GM23338 (cell line): ENCODE measurements at regions not wholly inside any gene's neighbourhood (a gene's known extent, or its start where the extent isn't known, plus 50 kb on each side); places are given as distances from the start of the nearest gene placed in this dataset.

Experiments
- CREB1 ChIP-seq: fragments of 250-450 bp; sonication (Bioruptor Pico); IDR thresholded peaks from 2 replicates; pipeline ENCODE4 v1.5.0; 2020; ENCODE audit warnings: low read depth, mild to moderate bottlenecking, moderate library complexity
- EZH2phosphoT487 ChIP-seq: fragments of 200-600 bp; sonication (generic); IDR thresholded peaks from one replicate; pipeline ENCODE4 v1.8.1; 2018; ENCODE audit warnings: antibody characterized with exemption; ENCODE audit not compliant: unreplicated experiment
- JUNB ChIP-seq: IDR thresholded peaks from one replicate; pipeline ENCODE4 v1.6.1; 2016; ENCODE audit warnings: antibody characterized with exemption; ENCODE audit not compliant: unreplicated experiment
- NANOG ChIP-seq: IDR thresholded peaks from 2 replicates; pipeline ENCODE4 v1.6.1; 2016; ENCODE audit warnings: antibody characterized with exemption, borderline replicate concordance
- REST ChIP-seq: IDR thresholded peaks from one replicate; pipeline ENCODE4 v1.6.1; 2018; ENCODE audit warnings: antibody characterized with exemption; ENCODE audit not compliant: unreplicated experiment
- ZNF114 ChIP-seq: fragments of 250-450 bp; sonication (Bioruptor Pico); IDR thresholded peaks from 2 replicates; pipeline ENCODE4 v1.5.0; 2020; ENCODE audit warnings: mild to moderate bottlenecking, moderate library complexity
- ZNF462 ChIP-seq: fragments of 250-450 bp; sonication (Bioruptor Pico); IDR thresholded peaks from 2 replicates; pipeline ENCODE4 v1.5.0; 2020; ENCODE audit warnings: mild to moderate bottlenecking, moderate library complexity
- TF ChIP-seq, protein P1 (sequence below): IDR thresholded peaks from 2 replicates; pipeline ENCODE4 v1.6.1; 2016; ENCODE audit warnings: antibody characterized with exemption

DNA sequence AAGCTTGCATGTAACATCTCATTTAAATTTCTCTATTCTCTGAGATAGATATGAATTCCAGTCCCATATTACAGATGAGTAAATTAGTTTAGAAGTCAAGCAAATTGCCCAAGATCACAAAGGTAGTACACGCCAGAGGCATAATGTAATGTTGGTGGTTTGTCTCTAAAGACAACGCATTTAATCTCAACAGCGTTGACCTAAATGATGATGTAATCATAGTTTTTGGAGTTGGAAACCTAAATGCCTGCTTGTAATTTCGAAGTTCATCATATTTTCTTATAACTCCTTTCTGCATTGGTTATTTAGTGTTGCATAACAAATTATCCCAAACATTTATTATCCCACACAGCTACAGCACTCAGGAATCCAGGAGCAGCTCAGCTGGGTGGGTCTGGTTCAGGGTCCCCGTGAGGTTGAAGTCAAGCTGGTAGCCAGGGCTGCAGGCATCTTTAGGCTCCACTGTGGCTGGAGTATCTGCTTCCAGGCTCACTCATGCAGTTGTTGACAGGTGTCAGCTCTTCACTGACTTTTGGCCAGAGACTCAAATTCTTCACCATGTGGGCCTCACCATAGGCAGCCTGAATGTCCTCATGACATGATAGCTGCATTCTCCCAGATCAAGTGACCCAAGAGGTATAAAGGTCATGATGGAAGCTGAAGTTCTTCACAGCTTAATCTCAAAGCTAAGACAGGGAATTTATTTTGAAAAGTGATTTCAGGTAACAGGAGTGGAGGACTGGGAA lies 122.0 kb upstream of the SPTLC3 start (continued):
- TF ChIP-seq ZNF462 (CRISPR knock-in tag) (no peak), EZH2phosphoT487 (no peak), NANOG (no peak), ZNF114 (CRISPR knock-in tag) (no peak), CREB1 (CRISPR knock-in tag) (no peak), JUNB (no peak), REST (no peak)
- TF ChIP-seq, protein P1, sequence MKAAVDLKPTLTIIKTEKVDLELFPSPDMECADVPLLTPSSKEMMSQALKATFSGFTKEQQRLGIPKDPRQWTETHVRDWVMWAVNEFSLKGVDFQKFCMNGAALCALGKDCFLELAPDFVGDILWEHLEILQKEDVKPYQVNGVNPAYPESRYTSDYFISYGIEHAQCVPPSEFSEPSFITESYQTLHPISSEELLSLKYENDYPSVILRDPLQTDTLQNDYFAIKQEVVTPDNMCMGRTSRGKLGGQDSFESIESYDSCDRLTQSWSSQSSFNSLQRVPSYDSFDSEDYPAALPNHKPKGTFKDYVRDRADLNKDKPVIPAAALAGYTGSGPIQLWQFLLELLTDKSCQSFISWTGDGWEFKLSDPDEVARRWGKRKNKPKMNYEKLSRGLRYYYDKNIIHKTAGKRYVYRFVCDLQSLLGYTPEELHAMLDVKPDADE: no peak
